ENCODE measurements at regions not wholly inside any gene's neighbourhood (a gene's known extent, or its start where the extent isn't known, plus 50 kb on each side); places are given as distances from the start of the nearest gene placed in this dataset.

- ChIA-PET POLR2A (no interaction called here), CTCF (interaction anchor here (2.7 kb wide), 1 partner anchor 140 kb away, joined by 8 read pairs; no protein-coding TSS in a partner anchor)
- TF ChIP-seq CTCF (IDR thresholded peaks at IDR 0.05; ENCODE audit: insufficient read depth, low read depth, low read length): no peak
- no peak for DNase-seq (ENCODE audit: low read depth)
- Histone ChIP-seq H3K36me3 (ENCODE audit: control insufficient read depth, insufficient read depth, low read length) (no peaks in the 10 kb centered on the region), H3K4me3 (ENCODE audit: low read depth, low read length) (no peak overlapping the region), H3K27me3 (ENCODE audit: control insufficient read depth, insufficient read depth, low read length) (no peaks in the 10 kb centered on the region)
Observed at GRCh38 chr10:104546756-104547155, 94.3 kb upstream of the SORCS3 start.

GRCh38 chr10:104548090-104548489, 93.0 kb upstream of the SORCS3 start:
- ChIA-PET POLR2A (no interaction called here), CTCF (interaction anchor here (0.8 to 1.0 kb wide), 3 partner anchors 74 to 142 kb away, joined by 3 read pairs; no protein-coding TSS in a partner anchor)
- Histone ChIP-seq H3K4me3 (ENCODE audit: low read depth, low read length) (no peak overlapping the region), H3K36me3 (ENCODE audit: control insufficient read depth, insufficient read depth, low read length) (no peaks in the 10 kb centered on the region), H3K27me3 (ENCODE audit: control insufficient read depth, insufficient read depth, low read length) (no peaks in the 10 kb centered on the region)
- TF ChIP-seq CTCF (IDR thresholded peaks at IDR 0.05; ENCODE audit: insufficient read depth, low read depth, low read length): no peak
- no peak for DNase-seq (ENCODE audit: low read depth)

GRCh38 chr10:104556831-104557230, 84.3 kb upstream of the SORCS3 start:
- DNase-seq (ENCODE audit: low read depth): no peak
- Histone ChIP-seq H3K27me3 (ENCODE audit: control insufficient read depth, insufficient read depth, low read length) (no peaks in the 10 kb centered on the region; the same call in 1 of the 2 replicates), H3K36me3 (ENCODE audit: control insufficient read depth, insufficient read depth, low read length) (no peaks in the 10 kb centered on the region), H3K4me3 (ENCODE audit: low read depth, low read length) (no peak overlapping the region)
- TF ChIP-seq CTCF (IDR thresholded peaks at IDR 0.05; ENCODE audit: insufficient read depth, low read depth, low read length): no peak
- ChIA-PET POLR2A (no interaction called here), CTCF (interaction anchor here (1.9 to 2.2 kb wide), 2 partner anchors 22 to 23 kb away, joined by 4 to 6 read pairs; no protein-coding TSS in a partner anchor)

- TF ChIP-seq CTCF (IDR thresholded peaks at IDR 0.05; ENCODE audit: insufficient read depth, low read depth, low read length): no peak
- H3K27me3 ChIP-seq (ENCODE audit: control insufficient read depth, insufficient read depth, low read length): no peaks in the 10 kb centered on the region; the same call in 1 of the 2 replicates
- no peak overlapping the region for H3K4me3 ChIP-seq (ENCODE audit: low read depth, low read length)
- CTCF ChIA-PET: no interaction called here
- no peaks in the 10 kb centered on the region for H3K36me3 ChIP-seq (ENCODE audit: control insufficient read depth, insufficient read depth, low read length)
- no peak for DNase-seq (ENCODE audit: low read depth)
- POLR2A ChIA-PET: no interaction called here
Observed at GRCh38 chr10:104557966-104558365, 83.1 kb upstream of the SORCS3 start.

- Histone ChIP-seq H3K4me3 (ENCODE audit: low read depth, low read length) (no peak overlapping the region), H3K27me3 (ENCODE audit: control insufficient read depth, insufficient read depth, low read length) (no peaks in the 10 kb centered on the region; the same call in 1 of the 2 replicates), H3K36me3 (ENCODE audit: control insufficient read depth, insufficient read depth, low read length) (no peaks in the 10 kb centered on the region)
- CTCF ChIA-PET: interaction anchor here (0.6 kb wide), 1 partner anchor 20 kb away, joined by 3 read pairs; no protein-coding TSS in a partner anchor
- no peak for DNase-seq (ENCODE audit: low read depth)
- POLR2A ChIA-PET: no interaction called here
- TF ChIP-seq CTCF (IDR thresholded peaks at IDR 0.05; ENCODE audit: insufficient read depth, low read depth, low read length): no peak
Observed at GRCh38 chr10:104559935-104560334, 81.2 kb upstream of the SORCS3 start.

Data from BJ (cell line).